ENCODE measurements at regions not wholly inside any gene's neighbourhood (a gene's known extent, or its start where the extent isn't known, plus 50 kb on each side); places are given as distances from the start of the nearest gene placed in this dataset.

- no peak for DNase-seq (ENCODE audit: extremely low read depth, insufficient read length)
- no peak for TF ChIP-seq CTCF (IDR thresholded peaks at IDR 0.05; ENCODE audit: insufficient read depth, low read length, poor library complexity, severe bottlenecking)
- Histone ChIP-seq H3K4me3 (replicated peaks; ENCODE audit: low read depth, low read length) (no peak overlapping the region), H3K36me3 (ENCODE audit: control insufficient read depth, insufficient read depth, low read length) (no peaks in the 10 kb centered on the region), H3K27me3 (replicated peaks; ENCODE audit: control insufficient read depth, insufficient read depth, low read length) (no peaks in the 10 kb centered on the region; the same call in 1 of the 2 replicates)
Observed at GRCh38 chr2:239552213-239552926, 151.6 kb upstream of the HDAC4 start.

GRCh38 chr2:239551206-239551605, 150.4 kb upstream of the HDAC4 start:
- H3K27me3 ChIP-seq (replicated peaks; ENCODE audit: control insufficient read depth, insufficient read depth, low read length) = no peaks in the 10 kb centered on the region; the same call in 1 of the 2 replicates
- no peak for DNase-seq (ENCODE audit: extremely low read depth, insufficient read length)
- no peaks in the 10 kb centered on the region for H3K36me3 ChIP-seq (ENCODE audit: control insufficient read depth, insufficient read depth, low read length)
- no peak overlapping the region for H3K4me3 ChIP-seq (replicated peaks; ENCODE audit: low read depth, low read length)
- TF ChIP-seq CTCF (IDR thresholded peaks at IDR 0.05; ENCODE audit: insufficient read depth, low read length, poor library complexity, severe bottlenecking) = no peak

GRCh38 chr2:239550357-239550756, 149.5 kb upstream of the HDAC4 start:
- H3K27me3 ChIP-seq (replicated peaks; ENCODE audit: control insufficient read depth, insufficient read depth, low read length) = no peaks in the 10 kb centered on the region; the same call in 1 of the 2 replicates

GRCh38 chr2:239549711-239550255, 149.0 kb upstream of the HDAC4 start:
- no peak for DNase-seq (ENCODE audit: extremely low read depth, insufficient read length)
- Histone ChIP-seq H3K36me3 (ENCODE audit: control insufficient read depth, insufficient read depth, low read length) (no peaks in the 10 kb centered on the region), H3K4me3 (replicated peaks; ENCODE audit: low read depth, low read length) (no peak overlapping the region), H3K27me3 (replicated peaks; ENCODE audit: control insufficient read depth, insufficient read depth, low read length) (no peaks in the 10 kb centered on the region; the same call in none of the 2 replicates)
- TF ChIP-seq CTCF (IDR thresholded peaks at IDR 0.05; ENCODE audit: insufficient read depth, low read length, poor library complexity, severe bottlenecking) = no peak

More at GRCh38 chr2:239550357-239550756, 149.5 kb upstream of the HDAC4 start:
- TF ChIP-seq CTCF (IDR thresholded peaks at IDR 0.05; ENCODE audit: insufficient read depth, low read length, poor library complexity, severe bottlenecking) = no peak
- no peak for DNase-seq (ENCODE audit: extremely low read depth, insufficient read length)
- no peaks in the 10 kb centered on the region for H3K36me3 ChIP-seq (ENCODE audit: control insufficient read depth, insufficient read depth, low read length)
- no peak overlapping the region for H3K4me3 ChIP-seq (replicated peaks; ENCODE audit: low read depth, low read length)

- Histone ChIP-seq H3K36me3 (ENCODE audit: control insufficient read depth, insufficient read depth, low read length) (no peaks in the 10 kb centered on the region), H3K27me3 (replicated peaks; ENCODE audit: control insufficient read depth, insufficient read depth, low read length) (no peaks in the 10 kb centered on the region; the same call in none of the 2 replicates), H3K4me3 (replicated peaks; ENCODE audit: low read depth, low read length) (no peak overlapping the region)
- no peak for TF ChIP-seq CTCF (IDR thresholded peaks at IDR 0.05; ENCODE audit: insufficient read depth, low read length, poor library complexity, severe bottlenecking)
- DNase-seq (ENCODE audit: extremely low read depth, insufficient read length) = no peak
Observed at GRCh38 chr2:239548965-239549595, 148.3 kb upstream of the HDAC4 start.

Measured in GM06990 (cell line).